NCI-H1048 (cell line): ENCODE measurements at regions not wholly inside any gene's neighbourhood (a gene's known extent, or its start where the extent isn't known, plus 50 kb on each side); places are given as distances from the start of the nearest gene placed in this dataset.
"Not testable (repeated sequence)": the region's sequence is repeated elsewhere in the genome, so short reads cannot be mapped to it uniquely, and the experiment has no call there.

Source experiments
- DNase-seq: peaks from one replicate; lab custom pipeline; 2025; lab: John Stamatoyannopoulos, UW

DNA sequence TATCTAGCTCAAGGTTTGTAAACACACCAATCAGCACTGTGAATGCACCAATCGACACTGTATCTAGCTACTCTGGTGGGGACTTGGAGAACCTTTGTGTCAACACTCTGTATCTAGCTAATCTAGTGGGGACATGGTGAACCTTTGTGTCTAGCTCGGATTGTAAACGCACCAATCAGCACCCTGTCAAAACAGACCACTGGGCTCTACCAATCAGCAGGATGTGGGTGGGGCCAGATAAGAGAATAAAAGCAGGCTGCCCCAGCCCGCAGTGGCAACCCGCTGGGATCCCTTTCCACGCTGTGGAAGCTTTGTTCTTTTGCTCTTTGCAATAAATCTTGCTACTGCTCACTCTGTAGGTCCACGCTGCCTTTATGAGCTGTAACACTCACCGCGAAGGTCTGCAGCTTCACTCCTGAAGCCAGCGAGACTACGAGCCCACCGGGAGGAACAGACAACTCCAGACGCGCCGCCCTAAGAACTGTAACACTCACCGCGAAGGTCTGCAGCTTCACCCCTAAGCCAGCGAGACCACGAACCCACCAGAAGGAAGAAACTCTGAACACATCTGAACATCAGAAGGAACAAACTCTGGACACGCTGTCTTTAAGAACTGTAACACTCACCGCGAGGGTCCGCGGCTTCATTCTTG is 128.5 kb downstream of the MRPL14 start:
- DNase-seq, result not testable (repeated sequence)

DNA sequence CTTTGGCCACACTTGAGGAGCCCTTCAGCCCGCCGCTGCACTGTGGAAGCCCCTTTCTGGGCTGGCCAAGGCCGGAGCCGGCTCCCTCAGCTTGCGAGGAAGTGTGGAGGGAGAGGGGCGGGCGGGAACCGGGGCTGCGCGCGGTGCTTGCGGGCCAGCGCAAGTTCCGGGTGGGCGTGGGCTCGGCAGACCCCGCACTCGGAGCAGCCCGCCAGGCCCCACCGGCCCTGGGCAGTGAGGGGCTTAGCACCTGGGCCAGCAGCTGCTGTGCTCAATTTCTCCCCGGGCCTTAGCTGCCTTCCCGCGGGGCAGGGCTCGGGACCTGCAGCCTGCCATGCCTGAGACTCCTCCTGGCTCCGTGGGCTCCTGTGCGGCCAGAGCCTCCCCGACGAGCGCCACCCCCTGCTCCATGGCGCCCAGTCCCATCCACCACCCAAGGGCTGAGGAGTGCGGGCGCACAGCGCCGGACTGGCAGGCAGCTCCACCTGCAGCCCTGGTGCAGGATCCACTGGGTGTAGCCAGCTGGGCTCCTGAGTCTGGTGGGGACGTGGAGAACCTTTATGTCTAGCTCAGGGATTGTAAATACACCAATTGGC is 129.2 kb downstream of the MRPL14 start:
- DNase-seq, result not testable (repeated sequence)

DNA sequence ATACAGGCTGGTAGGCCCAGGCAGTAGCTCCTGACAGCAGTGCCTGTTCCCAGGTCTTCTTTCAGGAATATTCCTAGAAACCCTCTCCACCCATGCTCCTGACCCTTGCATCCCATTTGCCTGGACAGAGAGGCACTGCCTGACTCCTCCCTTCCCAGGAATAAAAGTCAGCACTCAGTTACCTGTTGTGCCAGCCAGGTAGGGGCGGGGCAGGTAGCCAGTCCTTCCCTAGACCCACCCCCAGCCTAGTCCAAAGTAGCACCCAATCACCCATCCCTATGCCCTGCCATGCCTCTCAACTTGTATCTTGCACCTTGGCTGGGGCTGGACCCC is 129.9 kb downstream of the MRPL14 start:
- no peak for DNase-seq

DNA sequence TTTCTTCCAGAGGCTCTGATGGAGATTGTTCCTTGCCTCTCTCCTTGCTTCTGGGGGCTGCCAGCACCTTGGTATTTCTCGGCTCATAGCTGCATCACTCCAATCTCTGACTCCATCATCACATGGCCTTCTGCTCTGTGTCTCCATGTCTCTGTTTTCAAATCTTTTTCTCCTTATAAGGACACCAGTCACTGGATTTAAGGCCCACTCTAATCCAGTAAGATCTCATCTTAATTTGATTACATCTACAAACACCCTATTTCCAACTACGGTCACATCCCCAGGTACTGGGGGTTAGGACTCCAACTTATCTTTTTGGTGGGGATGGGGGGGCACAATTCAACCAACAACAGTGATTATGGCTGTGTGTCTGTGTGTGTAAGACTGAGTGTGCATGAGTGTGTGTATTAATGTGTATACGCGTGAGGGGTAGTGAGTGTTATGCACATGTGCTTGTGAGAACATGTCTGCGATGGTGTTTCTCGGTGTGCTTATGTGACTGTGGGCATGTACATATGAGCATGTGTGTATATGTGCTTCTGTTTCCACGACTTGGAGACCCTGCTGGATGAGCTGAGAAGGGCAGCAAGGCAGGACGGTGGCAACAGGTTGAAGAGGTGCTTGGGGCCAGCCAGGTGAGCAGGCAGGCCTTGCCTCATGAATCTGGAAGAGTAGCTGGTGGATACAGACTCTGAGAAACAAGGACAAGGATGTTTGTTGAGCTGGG is 130.5 kb downstream of the MRPL14 start:
- no peak for DNase-seq

DNA sequence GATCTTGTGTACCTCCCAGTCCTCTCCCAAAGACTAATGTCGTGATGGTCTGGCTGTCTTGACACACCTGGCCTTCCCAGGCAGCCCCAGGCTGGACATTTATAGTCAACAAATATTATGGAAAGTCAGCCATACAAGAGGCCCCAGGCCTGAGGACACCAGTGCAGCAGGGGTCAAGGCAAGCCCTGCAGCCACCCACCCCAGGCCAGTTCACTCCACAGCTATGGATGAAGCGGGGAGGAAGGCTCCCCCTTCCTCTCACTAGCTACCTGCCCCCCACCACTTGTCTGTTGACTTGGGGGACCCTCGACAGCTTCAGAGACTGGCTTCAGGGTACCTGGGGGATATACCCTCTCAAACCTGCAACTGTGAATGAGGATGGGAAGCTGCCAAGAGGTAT is 132.1 kb downstream of the MRPL14 start:
- DNase-seq, result no peak

DNA sequence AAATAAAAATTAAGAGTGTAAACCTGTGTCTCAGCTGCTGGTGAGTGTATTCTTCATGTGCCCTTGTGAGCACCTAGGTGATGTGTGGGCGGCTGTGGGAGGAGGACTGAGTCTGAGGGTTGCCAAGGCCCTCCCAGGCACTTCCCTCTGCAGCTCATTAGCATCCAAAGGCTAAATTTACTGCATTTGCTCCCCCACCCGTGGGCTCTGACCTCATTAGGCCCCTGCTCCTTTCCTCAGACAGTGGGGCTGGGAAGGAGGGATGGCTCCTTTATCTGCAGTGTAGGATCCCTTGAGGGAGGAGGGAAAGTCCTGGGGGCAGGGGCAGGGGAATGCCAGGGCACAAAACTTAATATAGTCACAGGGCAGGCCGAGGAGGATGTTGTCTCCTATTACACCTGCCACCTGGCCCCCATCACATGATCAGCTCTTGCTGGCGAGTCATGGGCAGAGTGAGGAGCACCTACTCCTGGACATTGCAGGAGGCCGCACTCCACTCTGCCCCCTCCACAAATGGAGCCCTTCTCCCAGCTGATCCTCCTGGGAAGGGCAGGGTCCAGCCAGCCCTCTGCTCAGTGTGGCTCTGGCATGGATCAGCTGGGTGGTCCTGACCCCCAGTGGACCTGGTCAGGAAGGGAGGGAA is 133.2 kb downstream of the MRPL14 start:
- no peak for DNase-seq

DNA sequence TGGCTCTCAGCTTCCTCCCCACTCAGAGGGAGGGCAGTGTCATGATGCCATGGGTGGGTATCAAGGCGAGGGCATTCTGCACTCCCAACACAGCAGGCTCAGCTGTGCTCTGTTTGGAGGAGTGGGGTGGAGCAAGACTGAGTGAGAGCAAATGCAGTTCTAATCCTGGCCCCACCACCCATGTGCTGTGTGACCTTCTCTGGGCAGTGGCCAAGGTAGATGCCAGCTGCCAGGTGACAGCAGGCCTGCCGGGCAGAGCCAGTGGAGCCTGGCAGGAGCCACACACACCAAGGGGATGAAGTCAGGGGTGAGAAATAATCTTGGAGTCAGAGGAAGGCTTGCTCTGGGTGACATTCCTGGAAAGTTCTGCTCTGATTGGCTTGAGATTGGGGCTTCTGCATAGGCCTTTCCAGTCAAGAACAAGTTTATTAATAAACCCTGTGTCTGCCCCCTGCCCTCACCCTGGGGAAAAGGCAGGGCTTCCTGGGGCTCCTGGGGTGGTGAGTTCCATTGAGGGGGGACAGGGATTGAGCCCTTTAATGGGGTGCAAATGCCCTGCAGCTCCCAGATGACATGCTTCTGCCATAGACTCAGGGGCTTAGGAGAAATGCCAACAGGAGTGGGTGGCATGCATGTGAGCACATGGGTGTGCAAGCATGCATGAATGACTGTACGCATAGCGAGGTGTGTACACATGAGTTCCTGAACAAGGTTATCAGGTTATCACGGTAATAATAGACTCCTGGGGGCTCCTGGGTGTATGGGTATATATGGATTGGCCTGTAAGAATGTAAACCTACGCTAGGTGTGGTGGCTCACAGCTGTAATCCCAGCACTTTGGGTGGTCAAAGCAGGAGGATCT is 134.2 kb downstream of the MRPL14 start:
- no peak for DNase-seq

DNA sequence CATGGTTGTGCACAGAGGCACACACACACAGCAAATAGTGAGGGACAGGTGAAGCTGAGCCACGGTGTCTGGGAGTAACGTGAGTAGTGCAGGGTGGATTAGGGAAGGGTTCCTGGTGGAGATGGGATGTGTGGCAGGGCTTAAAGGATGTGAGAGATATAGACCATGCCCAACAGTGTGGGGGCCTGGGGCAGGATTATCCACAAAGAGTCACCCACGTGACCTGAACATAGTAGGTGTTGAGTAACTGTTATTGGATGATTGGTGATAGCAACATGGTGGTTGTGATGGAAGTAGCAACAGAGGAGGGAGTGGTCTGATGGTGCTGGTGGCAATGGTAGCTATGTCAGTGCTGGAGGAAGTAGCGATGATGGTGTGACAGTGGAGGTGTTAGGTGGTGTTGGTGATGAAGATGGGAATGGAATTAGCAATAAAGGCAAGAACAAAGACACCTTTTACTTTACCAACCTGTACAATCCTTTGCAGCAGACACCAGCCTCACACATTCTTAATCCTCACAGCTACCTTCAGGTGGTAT is 135.1 kb downstream of the MRPL14 start:
- DNase-seq, result no peak

DNA sequence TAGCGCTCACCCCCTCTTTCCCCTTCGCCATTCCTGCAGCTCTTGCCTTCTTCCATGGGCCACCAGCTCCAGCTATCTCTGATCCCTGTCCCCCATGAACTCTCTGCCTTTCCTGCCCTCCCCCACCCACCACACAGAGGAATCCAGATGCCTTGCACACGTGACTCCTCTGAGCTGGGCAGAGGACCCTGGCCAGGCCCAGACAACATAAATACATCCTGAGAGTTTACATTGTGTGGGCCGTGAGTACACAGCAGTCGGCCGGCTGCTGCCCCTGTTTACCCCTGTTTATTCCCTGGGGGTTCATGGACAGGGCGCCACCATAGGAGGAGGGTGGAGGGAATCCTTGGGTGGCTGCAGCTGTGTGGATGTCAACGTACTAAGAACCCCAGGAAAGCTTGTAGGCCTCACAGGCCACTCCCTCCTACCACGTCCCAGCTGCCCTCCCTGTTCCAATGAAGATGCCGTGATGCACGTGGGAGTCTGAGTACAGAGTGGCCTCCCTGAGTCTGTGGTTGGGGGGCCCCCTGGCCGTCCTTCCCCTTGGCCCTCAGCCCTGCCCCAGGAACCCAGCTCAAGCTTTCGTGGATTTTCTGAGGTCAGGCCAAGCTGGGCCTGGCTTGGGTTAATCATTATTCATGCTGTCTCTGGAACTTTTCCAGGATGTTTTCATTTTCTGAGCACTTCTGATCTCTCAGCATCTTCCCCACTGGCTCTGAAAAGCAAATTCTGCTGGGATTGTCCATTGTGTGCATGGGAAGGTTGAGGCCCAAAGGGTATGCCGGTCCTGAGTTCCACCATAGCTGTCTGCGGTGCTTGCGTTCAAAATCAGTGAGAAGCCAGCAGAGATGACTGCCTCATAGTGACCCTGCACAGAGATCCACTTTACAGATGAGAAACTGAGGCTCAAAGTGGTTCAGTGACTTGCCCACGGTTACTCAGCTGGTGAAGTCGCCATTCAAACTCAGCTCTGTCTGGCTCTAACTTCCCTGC is 136.3 kb downstream of the MRPL14 start:
- DNase-seq, result no peak

DNA sequence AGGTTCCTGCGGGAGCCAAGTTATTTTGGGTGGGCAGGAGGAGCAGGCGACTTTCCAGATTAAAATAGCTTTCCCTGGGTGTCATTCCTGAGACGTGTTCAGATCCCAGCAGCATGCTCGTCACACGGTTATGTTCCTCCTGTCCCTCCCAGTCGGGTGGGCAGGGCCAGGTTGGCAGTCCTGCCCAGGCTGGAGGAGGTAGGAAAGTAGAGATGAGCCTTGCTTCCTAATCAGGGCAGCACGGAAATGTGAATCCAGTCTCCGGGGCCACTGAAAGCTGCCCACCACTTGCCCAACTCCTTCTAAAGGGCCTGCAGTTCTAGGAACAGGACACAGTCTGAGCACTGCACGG is 137.0 kb downstream of the MRPL14 start:
- DNase-seq, result no peak

DNA sequence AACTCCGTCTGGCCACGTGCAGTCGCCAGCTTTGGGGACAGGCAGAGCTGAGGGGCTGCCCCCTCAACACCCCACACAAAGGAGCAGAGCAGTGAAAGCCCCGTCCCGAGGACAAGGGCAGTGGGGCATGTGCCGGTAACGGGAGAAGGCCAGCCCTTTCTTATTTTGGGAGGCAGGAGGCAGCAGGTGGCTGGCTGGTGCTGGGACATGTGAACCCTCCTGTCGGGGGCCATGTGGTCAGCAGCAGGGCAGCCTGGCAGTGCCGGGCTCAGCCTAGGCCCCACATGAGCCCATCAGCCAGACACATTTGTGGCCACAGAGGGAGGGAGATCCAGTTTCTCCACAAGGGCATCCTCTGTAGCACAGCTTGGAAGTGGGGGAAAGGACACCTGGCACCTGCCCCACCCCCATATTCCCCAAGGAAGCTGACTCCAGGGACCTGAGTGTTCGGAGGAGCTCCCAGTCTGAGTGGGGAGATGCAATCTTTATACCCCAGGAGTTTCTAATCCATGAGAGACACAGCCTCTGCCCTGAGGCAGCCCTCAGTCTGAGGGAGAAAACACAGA is 137.6 kb downstream of the MRPL14 start:
- no peak for DNase-seq

DNA sequence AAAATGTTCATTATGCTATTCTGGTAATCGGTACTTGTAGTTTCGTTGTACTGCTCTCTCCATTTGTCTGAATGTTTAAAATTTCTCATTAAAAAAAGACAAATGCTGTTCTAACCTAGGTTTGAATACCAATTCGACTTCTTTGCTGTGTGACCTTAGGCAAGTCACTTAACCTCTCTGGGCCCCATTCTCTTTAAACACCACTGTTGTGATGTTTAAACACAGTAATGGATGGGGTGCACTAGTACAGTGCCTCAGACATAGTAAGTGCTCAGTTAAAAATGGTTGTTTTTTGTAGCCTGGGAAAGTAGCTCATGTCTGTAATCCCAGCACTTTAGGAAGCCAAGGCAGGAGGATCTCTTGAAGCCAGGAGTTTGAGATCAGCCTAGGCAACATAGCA is 138.5 kb downstream of the MRPL14 start:
- DNase-seq, result no peak

DNA sequence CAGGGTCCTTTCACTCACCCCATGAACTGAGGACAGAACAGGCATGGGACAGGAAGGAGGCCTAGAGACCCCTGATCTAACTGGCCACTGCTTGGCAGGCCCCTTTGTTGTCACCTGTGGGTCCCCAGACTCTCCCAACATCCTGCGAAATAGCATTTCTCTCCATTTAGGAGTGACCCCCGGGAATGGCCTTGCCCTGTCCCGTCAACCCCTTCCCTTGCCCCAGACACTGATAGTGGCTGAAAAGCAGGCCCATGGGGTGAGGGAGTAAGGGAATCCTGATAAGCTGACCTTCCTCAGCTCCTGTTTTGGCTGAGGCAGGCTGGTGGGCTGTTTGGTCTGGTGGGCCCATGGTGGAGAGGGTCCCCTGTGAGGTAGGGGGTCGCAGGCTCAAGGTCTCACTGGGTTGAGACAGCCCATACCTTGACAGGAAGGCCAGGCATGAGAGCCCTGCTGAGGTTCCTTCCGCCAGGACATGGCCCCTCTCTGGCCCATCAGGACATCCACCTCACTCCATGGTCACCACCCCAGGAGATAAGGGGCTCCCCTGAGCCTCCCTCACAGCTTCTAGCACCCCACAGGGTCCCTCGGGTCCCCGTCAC is 139.3 kb downstream of the MRPL14 start:
- DNase-seq, result no peak

DNA sequence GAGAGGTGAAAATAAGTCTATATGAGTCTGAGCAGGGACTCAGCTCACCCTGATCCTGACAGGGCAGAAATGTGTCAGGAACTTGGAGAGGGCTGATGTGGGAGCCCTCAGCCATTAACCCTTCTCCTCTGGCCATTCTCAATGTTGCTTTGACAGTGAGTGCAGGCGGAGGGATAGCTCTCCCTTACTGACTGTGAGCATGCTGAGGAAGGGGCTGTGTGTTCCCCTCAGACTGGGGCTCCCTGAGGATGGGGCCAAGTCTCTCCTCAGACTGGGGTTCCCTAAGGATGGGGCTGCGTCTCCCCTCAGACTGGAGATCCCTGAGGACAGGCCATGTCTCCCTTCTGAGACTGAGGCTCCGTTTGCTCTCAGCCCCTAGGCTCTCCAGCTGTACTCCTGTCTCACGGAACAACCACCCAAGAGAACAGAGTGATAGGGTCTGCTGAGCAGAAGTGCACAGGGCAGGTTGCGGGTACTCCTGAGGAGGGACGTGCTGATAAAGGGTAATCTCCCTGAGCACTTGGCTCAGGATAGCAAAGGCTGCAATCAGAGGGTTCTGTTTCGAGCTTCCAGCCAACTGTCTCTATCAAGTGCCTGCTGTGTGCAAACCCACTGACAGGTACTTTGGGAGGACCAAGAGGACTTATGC is 141.0 kb downstream of the MRPL14 start:
- no peak for DNase-seq

DNA sequence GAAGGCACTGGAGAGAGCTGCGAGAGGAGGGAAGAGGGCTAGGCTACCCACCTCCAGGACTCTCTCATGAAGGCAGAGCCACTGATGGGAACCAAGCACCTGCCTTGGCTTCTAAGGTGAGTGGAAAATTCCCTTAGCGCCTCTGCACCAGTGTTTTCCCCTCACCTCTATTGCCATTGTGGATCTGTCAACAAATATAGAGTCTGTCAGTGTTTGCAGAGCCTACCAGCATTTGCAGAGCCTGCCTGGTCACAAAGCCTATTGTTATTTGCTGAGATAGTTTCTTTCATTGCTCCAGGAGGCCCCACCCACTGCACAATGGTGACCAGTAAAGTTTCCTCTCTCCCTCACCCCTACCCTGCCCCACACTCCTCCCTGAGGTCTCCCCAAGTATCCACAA is 141.9 kb downstream of the MRPL14 start:
- DNase-seq, result no peak

DNA sequence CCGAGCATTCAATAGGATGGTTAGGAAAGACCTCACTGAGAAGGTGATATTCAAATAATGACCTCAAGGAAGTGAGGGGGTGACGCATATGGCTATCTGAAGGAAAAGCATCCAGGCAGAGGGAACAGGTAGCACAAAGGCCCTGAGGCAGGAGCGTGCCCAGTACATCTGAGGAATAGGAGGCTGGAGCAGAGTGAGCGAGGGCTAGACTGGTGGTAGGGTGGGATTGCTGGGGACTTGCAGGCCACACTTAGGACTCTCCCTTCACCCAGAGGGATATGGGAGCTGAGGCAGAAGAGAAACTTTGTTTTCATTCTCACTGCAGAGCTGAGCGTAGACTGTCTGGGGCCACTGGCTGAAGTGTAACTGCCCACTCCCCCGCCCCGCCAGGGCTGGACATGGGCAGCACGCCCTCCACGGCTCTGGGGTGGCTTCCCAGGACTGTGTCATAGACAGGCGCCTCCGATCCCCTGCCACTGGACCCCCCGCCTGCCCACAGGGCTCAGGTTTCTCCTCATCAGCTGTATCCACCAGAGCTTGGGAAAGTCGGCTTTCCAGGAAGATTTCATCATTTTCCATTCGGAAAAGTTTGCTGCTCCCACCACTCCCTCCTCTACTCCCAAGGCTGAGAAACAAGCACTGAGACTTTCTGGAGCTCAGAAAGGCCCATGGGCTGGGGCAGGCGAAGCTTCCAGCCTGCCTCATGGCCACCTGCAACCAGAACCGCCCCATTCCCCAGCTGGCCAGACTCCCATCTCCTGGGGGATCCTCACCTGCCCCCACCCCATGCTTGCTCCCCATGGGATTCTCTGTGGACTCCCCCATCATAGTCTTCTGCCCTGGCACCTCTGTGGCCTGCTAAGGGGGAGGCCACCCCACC is 142.6 kb downstream of the MRPL14 start:
- no peak for DNase-seq

DNA sequence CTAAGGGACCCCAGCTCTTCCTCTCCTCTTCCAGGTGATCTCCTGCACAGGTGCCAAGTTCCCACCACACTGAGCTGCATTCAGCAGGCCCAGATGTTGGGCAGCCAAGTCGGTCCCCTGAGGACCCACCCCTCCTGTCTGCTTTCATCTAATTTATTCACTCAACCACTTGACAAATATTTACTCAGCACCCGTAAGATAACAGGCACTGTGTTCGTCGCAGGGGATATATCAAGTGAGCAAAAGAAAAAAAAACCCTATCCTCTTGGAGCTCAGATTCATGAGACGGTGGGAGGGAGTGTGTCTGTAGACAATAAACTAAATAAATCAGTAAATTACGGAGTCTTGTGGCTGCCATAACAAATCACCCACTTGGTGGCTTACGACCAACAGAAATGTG is 143.6 kb downstream of the MRPL14 start:
- no peak for DNase-seq

DNA sequence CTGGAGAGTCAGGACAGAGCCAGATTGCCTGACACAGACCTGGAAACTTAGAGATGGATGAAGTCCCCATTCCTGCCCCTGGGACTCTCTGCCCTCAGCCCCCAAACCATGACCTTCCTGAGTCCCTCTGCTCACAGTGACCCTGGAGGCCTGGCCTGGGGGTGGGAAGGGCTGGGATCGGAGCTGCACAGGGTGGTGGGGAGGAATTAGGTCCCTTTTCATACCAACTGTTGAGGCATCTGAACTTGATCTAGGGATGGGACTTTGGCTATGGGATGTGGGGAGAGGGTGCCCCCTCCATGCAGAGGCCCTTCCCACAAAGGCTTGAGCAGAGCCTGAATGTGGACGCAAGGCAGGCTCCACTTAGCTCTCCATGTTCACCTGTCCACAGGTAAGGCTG is 144.1 kb downstream of the MRPL14 start:
- DNase-seq, result no peak
